Endothelial cell of umbilical vein (primary cell): ENCODE measurements at regions not wholly inside any gene's neighbourhood (a gene's known extent, or its start where the extent isn't known, plus 50 kb on each side); places are given as distances from the start of the nearest gene placed in this dataset.

ENCODE experiments used
- BruUV-seq: library from RNA; stranded (reverse); fragments of 400-500 nt; replicated peaks from 2 replicates; lab custom pipeline; 2021; lab: Mats Ljungman, UMichigan
- CTCF ChIA-PET: fragments of 300-600, 350-600 bp; sonication (Branson Sonifier 250); formaldehyde crosslinking; loops from one replicate; lab custom pipeline; 2021; ENCODE audit warnings: antibody characterized with exemption, inconsistent platforms; lab: Charles Lee
- POLR2A ChIA-PET: fragments of 300-600, 350-600 bp; sonication (Branson Sonifier 250); formaldehyde crosslinking; loops from one replicate; lab custom pipeline; 2021; ENCODE audit warnings: antibody characterized with exemption, inconsistent platforms; lab: Charles Lee
- DNase-seq: peaks from one replicate; pipeline ENCODE4 v3.0.0-alpha.2; 2011; ENCODE audit warnings: low read depth, low spot score
- FAIRE-seq: peaks from 2 replicates; lab custom pipeline; 2011; peaks lifted over from hg19 to GRCh38; lab: Jason Lieb, UNC
- H2AFZ ChIP-seq: 2 replicates; pipeline ENCODE4 v1.6.0; 2012; ENCODE audit warnings: low read depth, low read length, control low read depth, inconsistent platforms
- H3K27ac ChIP-seq: 2 replicates; pipeline ENCODE4 v1.5.1; 2011; ENCODE audit warnings: low read depth, mild to moderate bottlenecking, control low read depth, low read length, moderate library complexity; ENCODE audit not compliant: insufficient read depth
- H3K27me3 ChIP-seq, 2 experiments: 2 replicates each; pipeline versions ENCODE4 v1.6.0 to v1.6.1; 2011; ENCODE audit warnings: low read length in 2 of 2, mixed read lengths in 1 of 2; ENCODE audit not compliant: control insufficient read depth in 2 of 2, insufficient read depth in 2 of 2
- H3K36me3 ChIP-seq, 2 experiments: 2 replicates in 1 of 2; 3 replicates in 1 of 2; pipeline ENCODE4 v1.5.1; 2011; ENCODE audit warnings: low read length in 2 of 2, mild to moderate bottlenecking in 1 of 2, moderate library complexity in 1 of 2; ENCODE audit not compliant: control insufficient read depth in 2 of 2, insufficient read depth in 2 of 2; ENCODE audit errors: extremely low read depth in 1 of 2
- H3K4me1 ChIP-seq: 3 replicates; pipeline ENCODE4 v1.5.1; 2011; ENCODE audit warnings: mild to moderate bottlenecking, low read length; ENCODE audit not compliant: control insufficient read depth, insufficient read depth; ENCODE audit errors: extremely low read depth
- H3K4me2 ChIP-seq: 2 replicates; pipeline ENCODE4 v1.6.1; 2011; ENCODE audit warnings: low read length, control low read depth, mixed read lengths; ENCODE audit not compliant: insufficient read depth
- H3K4me3 ChIP-seq, 3 experiments: fragments of 200-600 bp in 1 of 3; sonication (generic), shearing (Covaris generic) in 1 of 3; replicated peaks in 1 of 3; 2 replicates each; pipeline ENCODE4 v1.5.1; 2011 to 2016; ENCODE audit warnings: control low read depth in 3 of 3, low read length in 3 of 3, mild to moderate bottlenecking in 2 of 3, inconsistent platforms in 1 of 3, low read depth in 1 of 3, moderate library complexity in 1 of 3; ENCODE audit not compliant: insufficient read depth in 1 of 3
- H3K79me2 ChIP-seq: 2 replicates; pipeline ENCODE4 v1.6.0; 2012; ENCODE audit warnings: low read length, inconsistent platforms; ENCODE audit not compliant: control insufficient read depth, insufficient read depth
- H3K9ac ChIP-seq: replicated peaks from 2 replicates; pipeline ENCODE3; 2011; ENCODE audit warnings: low read length, control low read depth; ENCODE audit not compliant: insufficient read depth; ENCODE audit errors: extremely low read depth
- H3K9me1 ChIP-seq: replicated peaks from 3 replicates; pipeline ENCODE4 v1.6.0; 2011; ENCODE audit warnings: mild to moderate bottlenecking, low read length; ENCODE audit not compliant: control insufficient read depth, insufficient read depth; ENCODE audit errors: extremely low read depth
- H3K9me3 ChIP-seq: replicated peaks from 2 replicates; pipeline ENCODE4 v1.5.1; 2012; ENCODE audit warnings: low read length, inconsistent platforms; ENCODE audit not compliant: control insufficient read depth, insufficient read depth
- H4K20me1 ChIP-seq: replicated peaks from 2 replicates; pipeline ENCODE3; 2011; ENCODE audit warnings: mild to moderate bottlenecking, low read length; ENCODE audit not compliant: control insufficient read depth, insufficient read depth; ENCODE audit errors: extremely low read depth
- EZH2 ChIP-seq: IDR thresholded peaks from 2 replicates; pipeline ENCODE4 v1.6.1; 2012; ENCODE audit warnings: borderline replicate concordance, low read depth, mild to moderate bottlenecking, moderate library complexity, low read length, inconsistent platforms; ENCODE audit not compliant: severe bottlenecking
- FOS ChIP-seq: IDR thresholded peaks from 2 replicates; pipeline ENCODE4 v1.6.1; 2011; ENCODE audit warnings: mild to moderate bottlenecking, low read length, moderate library complexity, borderline replicate concordance; ENCODE audit not compliant: insufficient read depth
- GATA2 ChIP-seq: IDR thresholded peaks from 2 replicates; pipeline ENCODE4 v1.7.0; 2011; ENCODE audit warnings: low read depth, mild to moderate bottlenecking, moderate library complexity, mixed read lengths, low read length; ENCODE audit not compliant: insufficient read length, insufficient read depth
- JUN ChIP-seq: IDR thresholded peaks from 2 replicates; pipeline ENCODE4 v1.6.1; 2011; ENCODE audit warnings: borderline replicate concordance, low read depth; ENCODE audit not compliant: insufficient read length, insufficient read depth
- MYC ChIP-seq: IDR thresholded peaks from one replicate; pipeline ENCODE4 v1.6.1; 2011; ENCODE audit warnings: mild to moderate bottlenecking, low read depth, low read length
- POLR2A ChIP-seq: IDR thresholded peaks from 2 replicates; pipeline ENCODE4 v1.6.1; 2012; ENCODE audit warnings: low read depth, mild to moderate bottlenecking, control low read depth, low read length
- POLR2AphosphoS5 ChIP-seq: IDR thresholded peaks from 2 replicates; pipeline ENCODE4 v1.6.1; 2012; ENCODE audit warnings: low read depth, mild to moderate bottlenecking, control low read depth, low read length, moderate library complexity; ENCODE audit not compliant: insufficient read depth
- dilution Hi-C: fragments of 300-500 bp; cut with MboI; formaldehyde crosslinking; loops from one replicate; pipeline ENCODE4 v1.15.0; 2019; ENCODE audit warnings: low sequenced_read_pairs; ENCODE audit not compliant: extremely low pct_ligation_motif_present
- intact Hi-C: fragments of 100-400 bp; cut with micrococcal nuclease; formaldehyde crosslinking; loops from one replicate; pipeline ENCODE4 v1.10.0; 2022
- TF ChIP-seq, protein P1 (sequence below): IDR thresholded peaks from 2 replicates; pipeline ENCODE4 v1.6.1; 2011; ENCODE audit not compliant: insufficient read depth, insufficient read length
- TF ChIP-seq, protein P2 (sequence below), 2 donors: IDR thresholded peaks; 1 replicate in 1 of 2; 2 replicates in 1 of 2; pipeline ENCODE4 v1.5.1; 2011; ENCODE audit warnings: low read length in 2 of 2, mild to moderate bottlenecking in 2 of 2, moderate library complexity in 2 of 2, control low read depth in 1 of 2, inconsistent platforms in 1 of 2, low read depth in 1 of 2; ENCODE audit not compliant: insufficient read depth in 1 of 2; ENCODE audit errors: extremely low read depth in 1 of 2

GRCh38 chr2:147772781-147773180 is 72.0 kb upstream of the ACVR2A start:
- ChIA-PET CTCF (no interaction called here), POLR2A (no interaction called here)
- no peaks in the 10 kb centered on the region for H3K4me1 ChIP-seq
- no TSS peak for BruUV-seq
- no peaks in the 10 kb centered on the region for H3K36me3 ChIP-seq
- intact Hi-C loops (no loop called here), dilution Hi-C loops (no loop called here)
- H3K4me2 ChIP-seq = no peak overlapping the region
- H2AFZ ChIP-seq = no peak overlapping the region
- TF ChIP-seq POLR2AphosphoS5 = no peak
- no peak for TF ChIP-seq JUN
- FAIRE-seq = no peak
- DNase-seq = no peak
- H3K9ac ChIP-seq = no peak overlapping the region
- no peaks in the 10 kb centered on the region for H3K9me3 ChIP-seq
- H3K4me3 ChIP-seq = no peak overlapping the region
- H3K27me3 ChIP-seq = no peaks in the 10 kb centered on the region
- no peaks in the 10 kb centered on the region for H4K20me1 ChIP-seq
- no peak overlapping the region for H3K27ac ChIP-seq
- H3K9me1 ChIP-seq = no peaks in the 10 kb centered on the region
- no peaks in the 10 kb centered on the region for H3K79me2 ChIP-seq

- CTCF ChIA-PET = no interaction called here
- no peaks in the 10 kb centered on the region for H3K79me2 ChIP-seq
- H4K20me1 ChIP-seq = no peaks in the 10 kb centered on the region
- intact Hi-C loops (no loop called here), dilution Hi-C loops (no loop called here)
- no peaks in the 10 kb centered on the region for H3K4me1 ChIP-seq
- BruUV-seq = no TSS peak
- H3K27ac ChIP-seq = no peak overlapping the region
- no peak overlapping the region for H3K4me3 ChIP-seq
- H3K4me2 ChIP-seq = no peak overlapping the region
- no peaks in the 10 kb centered on the region for H3K27me3 ChIP-seq
- DNase-seq = no peak
- no peaks in the 10 kb centered on the region for H3K9me3 ChIP-seq
- no peak for FAIRE-seq
- H3K9me1 ChIP-seq = no peaks in the 10 kb centered on the region
- POLR2A ChIA-PET = no interaction called here
- no peak overlapping the region for H3K9ac ChIP-seq
- no peak overlapping the region for H2AFZ ChIP-seq
- TF ChIP-seq, protein P1, sequence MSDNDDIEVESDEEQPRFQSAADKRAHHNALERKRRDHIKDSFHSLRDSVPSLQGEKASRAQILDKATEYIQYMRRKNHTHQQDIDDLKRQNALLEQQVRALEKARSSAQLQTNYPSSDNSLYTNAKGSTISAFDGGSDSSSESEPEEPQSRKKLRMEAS = no peak
- TF ChIP-seq GATA2 (no peak), JUN (no peak), POLR2A (no peak), FOS (no peak), MYC (no peak), POLR2AphosphoS5 (no peak), EZH2 (no peak)
- TF ChIP-seq, protein P2, sequence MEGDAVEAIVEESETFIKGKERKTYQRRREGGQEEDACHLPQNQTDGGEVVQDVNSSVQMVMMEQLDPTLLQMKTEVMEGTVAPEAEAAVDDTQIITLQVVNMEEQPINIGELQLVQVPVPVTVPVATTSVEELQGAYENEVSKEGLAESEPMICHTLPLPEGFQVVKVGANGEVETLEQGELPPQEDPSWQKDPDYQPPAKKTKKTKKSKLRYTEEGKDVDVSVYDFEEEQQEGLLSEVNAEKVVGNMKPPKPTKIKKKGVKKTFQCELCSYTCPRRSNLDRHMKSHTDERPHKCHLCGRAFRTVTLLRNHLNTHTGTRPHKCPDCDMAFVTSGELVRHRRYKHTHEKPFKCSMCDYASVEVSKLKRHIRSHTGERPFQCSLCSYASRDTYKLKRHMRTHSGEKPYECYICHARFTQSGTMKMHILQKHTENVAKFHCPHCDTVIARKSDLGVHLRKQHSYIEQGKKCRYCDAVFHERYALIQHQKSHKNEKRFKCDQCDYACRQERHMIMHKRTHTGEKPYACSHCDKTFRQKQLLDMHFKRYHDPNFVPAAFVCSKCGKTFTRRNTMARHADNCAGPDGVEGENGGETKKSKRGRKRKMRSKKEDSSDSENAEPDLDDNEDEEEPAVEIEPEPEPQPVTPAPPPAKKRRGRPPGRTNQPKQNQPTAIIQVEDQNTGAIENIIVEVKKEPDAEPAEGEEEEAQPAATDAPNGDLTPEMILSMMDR (IDR thresholded peaks at IDR 0.05; ENCODE audit: extremely low read depth in 1 of 2, insufficient read depth in 1 of 2, low read depth in 1 of 2, low read length in 2 of 2) = no peak
- H3K36me3 ChIP-seq = no peaks in the 10 kb centered on the region
Measured at GRCh38 chr2:147763861-147764260, 81.0 kb upstream of the ACVR2A start.
